ENCODE measurements at regions not wholly inside any gene's neighbourhood (a gene's known extent, or its start where the extent isn't known, plus 50 kb on each side); places are given as distances from the start of the nearest gene placed in this dataset.

- DNase-seq: no peak
These were observed 80.5 kb upstream of the CDIN1 start for GRCh38 chr15:36498916-36499315.

DNA sequence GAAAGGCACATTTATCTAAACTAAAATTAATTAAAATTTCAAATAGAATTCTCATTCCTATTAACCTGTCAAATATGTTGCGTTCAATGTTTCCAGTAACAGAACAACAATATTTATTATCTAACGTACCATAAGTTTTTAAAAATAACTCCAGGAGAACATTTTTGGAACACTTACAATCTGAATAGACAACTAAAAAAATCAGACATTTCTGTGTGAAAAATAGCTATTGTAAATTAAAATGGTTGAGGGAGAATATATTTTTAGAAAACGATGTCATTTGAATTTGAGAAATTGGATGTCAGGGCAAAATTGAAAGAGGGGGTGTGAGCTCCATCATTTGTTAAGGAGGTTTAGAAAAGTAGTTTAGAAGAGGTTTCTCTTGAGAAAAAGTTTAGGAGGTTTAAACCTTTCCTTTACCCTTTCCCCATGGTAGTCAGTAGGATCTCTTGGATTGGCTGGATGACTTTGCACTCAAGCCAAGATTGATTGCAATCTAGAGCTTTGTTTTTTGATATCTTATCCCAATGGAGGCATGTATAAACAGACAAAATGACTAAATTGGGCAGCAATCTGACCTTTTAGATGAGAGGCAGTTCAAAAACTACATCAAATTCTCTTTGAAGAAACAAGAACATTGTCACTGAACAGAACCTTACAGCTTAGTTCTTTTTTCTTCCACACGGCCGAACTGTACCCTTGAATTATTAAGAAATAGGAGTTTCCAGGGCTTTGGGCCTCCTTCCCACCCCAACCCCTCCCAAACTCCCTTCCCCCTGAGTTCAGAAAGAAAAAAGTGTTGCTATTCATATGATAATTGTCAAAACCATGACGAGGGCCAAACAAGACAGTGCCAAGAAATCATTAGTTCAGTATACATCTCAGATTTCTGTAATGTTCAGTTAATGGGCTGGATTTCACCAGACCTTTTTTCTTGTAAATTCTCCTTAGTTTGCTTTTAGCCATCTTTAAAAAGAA is 79.7 kb upstream of the CDIN1 start:
- DNase-seq: no peak

DNA sequence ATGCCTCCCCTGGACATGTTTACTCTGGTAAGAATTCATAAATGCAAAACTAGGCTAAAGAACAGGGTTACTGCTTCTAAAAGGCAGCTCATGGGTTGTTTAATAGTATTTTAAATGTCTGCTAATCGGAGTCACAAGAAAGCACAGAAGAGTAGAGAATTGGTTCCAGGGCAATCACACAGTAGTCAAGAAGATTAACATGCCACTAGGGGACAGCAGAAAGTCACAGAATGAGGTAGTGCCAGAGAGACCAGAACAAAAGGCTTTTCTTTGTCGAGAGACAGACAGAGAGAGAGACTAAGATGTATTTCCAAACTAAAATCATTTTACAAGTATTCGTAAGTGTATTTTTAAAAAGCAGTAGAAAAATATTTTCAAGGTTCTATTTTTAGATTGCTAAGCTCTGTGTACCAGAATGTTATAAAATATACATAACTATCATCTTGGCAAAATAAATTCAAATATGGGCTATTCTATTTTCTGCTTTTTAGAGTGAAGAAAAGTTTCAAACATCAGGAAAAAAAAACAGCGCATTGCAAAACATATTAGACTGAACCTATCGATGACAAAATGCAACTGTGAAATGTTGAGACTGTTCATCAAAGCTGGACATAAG is 78.3 kb upstream of the CDIN1 start:
- peak; percentile 85 for DNase-seq

- no peak for DNase-seq
These were observed 76.9 kb upstream of the CDIN1 start for GRCh38 chr15:36502509-36502908.

DNA sequence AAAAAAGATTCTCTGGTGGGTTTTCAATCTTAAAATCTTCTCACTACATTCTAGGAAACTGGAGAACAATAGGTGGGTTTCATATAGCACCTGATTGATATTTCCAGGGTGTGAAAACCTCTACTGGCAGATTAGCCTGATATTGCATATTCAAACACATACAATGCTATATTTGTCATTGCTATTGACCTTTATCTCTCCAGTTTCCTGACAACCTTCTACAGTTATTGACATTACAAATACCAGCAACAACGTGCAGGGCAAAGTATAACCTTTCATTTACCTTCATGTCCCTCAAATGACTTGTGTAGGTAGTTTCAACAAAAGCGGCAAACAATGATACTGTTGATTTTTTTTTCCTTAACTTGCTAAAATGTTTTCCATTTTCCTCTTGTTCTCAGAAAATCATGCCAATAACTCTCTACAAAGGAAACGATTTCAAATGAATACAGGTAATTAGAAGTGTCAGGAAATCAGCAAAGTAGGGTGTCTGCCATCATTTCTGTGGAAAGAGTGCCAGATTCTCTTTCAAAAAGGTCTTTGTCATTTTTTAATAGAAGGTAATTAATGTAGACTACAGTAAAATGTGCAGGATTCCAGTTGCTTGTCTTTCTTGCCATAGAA is 72.6 kb upstream of the CDIN1 start:
- DNase-seq: no peak

GRCh38 chr15:36507458-36507857 is 72.0 kb upstream of the CDIN1 start:
- no peak for DNase-seq

GRCh38 chr15:36511594-36511993 is 67.8 kb upstream of the CDIN1 start:
- DNase-seq: no peak

- DNase-seq: no peak
These were observed 61.7 kb upstream of the CDIN1 start for GRCh38 chr15:36517758-36518157.

DNA sequence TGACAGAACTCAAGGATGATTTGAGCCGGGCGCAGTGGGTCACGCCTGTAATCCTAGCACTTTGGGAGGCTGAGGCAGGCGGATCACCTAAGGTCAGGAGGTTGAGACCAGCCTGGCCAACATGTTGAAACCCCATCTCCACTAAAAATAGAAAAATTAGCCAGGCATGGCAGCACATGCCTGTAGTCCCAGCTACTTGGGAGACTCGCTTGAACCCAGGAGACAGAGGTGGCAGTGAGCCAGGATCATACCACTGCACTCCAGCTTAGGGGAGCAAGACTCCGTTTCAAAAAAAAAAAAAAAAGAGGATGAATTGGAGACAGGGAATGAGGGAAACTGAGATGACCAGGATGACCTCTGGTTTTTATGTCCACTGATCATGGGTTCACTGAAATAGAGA is 60.4 kb upstream of the CDIN1 start:
- no peak for DNase-seq

DNA sequence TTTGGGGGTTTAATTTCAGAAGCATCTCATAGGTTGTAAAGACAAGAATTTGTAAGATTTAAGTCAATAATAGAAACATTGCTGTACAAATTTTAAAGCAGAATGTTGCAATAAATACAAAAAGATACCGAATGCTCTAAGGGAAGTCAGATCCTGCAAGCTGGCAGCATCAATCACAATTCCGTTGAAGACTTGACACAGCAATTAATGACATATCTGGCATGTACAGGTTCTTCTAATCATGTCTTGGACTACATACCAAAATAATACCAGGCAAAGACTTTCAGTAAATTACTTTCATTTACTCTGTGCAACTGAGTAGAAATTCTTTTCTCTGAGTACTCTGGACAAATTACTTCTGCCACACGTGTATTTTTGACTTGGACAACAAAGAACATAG is 54.0 kb upstream of the CDIN1 start:
- no peak for DNase-seq

DNA sequence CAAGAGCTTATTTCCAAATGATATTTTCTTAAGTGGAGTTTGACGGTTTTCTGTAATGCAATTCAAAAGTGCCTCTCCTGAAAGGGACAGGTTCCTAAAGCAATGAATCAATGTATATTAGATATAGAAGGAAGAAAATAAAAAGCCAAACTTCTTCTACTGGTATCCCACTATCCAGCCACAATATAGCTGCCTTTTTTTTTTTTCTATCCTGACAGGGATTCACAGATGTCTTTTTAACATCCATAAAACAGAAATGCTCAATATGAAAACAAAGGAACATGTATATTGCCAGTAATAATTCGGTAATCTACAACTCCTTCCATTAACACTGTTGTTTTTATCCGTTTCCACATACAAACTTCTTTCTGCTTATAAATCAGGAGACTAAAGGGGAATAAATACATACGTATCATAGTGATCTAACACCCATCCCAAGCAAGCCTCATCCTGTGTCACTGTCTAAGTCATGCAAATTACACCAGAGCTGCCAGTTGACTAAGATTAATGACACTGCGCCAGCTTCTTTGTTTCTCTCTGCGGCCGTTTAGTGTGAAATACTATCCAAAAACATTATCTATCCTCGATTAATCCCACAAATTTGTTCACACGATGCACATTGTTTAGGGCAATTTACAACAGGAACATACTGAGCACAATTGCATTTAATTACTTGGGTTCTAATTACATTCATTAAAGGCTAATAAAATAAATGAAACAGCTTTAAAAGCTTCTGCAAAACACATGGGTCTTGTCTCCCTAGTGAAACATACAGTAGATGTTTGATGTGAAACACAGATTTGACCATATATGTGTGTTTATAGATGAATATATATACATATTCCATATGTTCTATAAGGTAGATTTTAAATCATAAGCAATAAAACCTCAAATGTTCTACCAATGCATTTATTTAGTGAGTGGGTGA is 51.9 kb upstream of the CDIN1 start:
- DNase-seq: peak; percentile 71

GRCh38 chr15:36529296-36530011 is 50.0 kb upstream of the CDIN1 start:
- no peak for DNase-seq

Data from NCI-H1694 treated with DMSO at 0.1 percent for 48 hours (cell line).